Epithelial cell of esophagus (primary cell): ENCODE measurements at regions not wholly inside any gene's neighbourhood (a gene's known extent, or its start where the extent isn't known, plus 50 kb on each side); places are given as distances from the start of the nearest gene placed in this dataset.

Experiments
- DNase-seq: peaks from one replicate; pipeline ENCODE4 v3.0.0; 2010; ENCODE audit warnings: low read depth
- H3K4me3 ChIP-seq: 2 replicates; pipeline ENCODE4 v1.5.1; 2011; ENCODE audit warnings: mild to moderate bottlenecking, low read length, control low read depth
- CTCF ChIP-seq: IDR thresholded peaks from 2 replicates; pipeline ENCODE4 v1.5.1; 2011; ENCODE audit warnings: low read depth, mild to moderate bottlenecking, low read length, control low read depth, inconsistent platforms; ENCODE audit not compliant: insufficient read depth; ENCODE audit errors: missing control alignments

- DNase-seq, result peak; percentile 72
- no peak for TF ChIP-seq CTCF
- no peak overlapping the region for H3K4me3 ChIP-seq
Measured at GRCh38 chr2:189305291-189305943, 125.9 kb upstream of the COL5A2 start.

DNA sequence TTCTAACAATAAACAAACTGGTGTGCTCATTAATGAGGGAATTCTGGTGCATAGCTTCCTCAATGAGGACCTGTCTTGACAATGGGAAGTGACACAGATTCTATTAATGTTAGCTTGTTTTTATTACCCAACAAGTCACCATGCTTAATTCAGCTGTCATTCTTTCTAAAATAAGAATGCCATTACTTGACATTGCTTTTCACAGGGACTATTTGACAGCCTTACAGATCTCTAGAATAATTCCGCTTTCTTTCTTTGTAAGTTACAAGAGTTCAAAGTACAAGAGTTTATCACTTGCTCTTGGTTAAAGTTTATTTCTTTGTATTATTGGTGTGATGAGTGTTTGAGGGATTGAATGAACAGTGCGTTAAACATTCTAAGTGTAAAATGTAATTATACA, 127.0 kb upstream of the COL5A2 start:
- no peak overlapping the region for H3K4me3 ChIP-seq
- no peak for DNase-seq
- no peak for TF ChIP-seq CTCF

DNA sequence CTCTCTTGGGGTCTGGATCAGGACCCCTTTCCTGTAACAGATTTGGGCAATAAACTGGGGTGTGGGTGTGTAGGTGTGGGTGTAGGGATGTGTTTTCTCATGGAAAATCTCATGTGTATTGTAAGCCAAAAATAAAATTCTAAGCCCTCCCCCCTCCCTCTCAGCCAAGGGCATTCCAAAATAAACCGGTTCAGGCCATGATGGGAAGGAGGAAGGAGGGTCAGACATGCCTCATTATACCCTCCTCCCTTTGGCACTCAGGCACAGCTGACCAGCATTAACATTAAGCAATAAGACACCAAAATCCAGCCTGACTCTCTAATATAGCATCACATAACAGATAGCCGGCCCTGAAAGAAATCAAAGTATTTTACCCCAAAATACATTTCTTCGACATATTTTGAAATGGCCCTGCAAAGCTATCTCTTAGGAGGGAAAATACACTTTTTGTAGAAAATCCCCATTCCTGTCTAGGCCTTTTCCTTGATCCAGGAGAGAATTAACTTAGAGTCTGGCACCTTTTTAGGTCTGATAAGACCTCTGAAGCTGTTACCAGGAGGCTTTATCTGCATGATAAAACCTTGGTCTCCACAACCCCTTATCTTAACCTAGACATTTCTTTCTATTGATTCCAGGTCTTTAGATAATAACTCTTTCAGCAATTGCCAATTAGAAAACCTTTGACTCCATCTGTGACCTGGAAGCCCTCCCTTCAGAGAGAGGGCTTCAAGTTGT, 128.7 kb upstream of the COL5A2 start:
- TF ChIP-seq CTCF, result no peak

DNA sequence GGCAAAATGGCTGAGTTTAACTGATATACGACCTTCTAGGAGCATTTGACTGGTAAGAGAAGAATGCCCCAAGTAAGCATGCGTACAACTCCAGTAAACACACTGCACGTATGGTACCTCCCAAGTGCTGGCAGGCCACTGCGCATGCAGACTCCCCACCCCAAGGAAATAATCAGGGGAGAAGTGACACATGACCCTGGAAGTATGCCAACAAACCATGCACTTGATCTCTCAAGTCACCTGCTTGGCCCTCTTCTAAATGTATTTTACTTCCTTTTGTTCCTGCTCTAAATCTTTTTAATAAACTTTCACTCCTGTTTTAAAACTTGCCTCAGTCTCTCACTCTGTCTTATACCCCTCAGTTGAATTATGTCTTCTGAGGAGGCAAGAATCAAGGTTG, 129.8 kb upstream of the COL5A2 start:
- H3K4me3 ChIP-seq, result no peak overlapping the region
- no peak for DNase-seq
- no peak for TF ChIP-seq CTCF

More for the DNA sequence above, 128.7 kb upstream of the COL5A2 start:
- no peak for DNase-seq
- H3K4me3 ChIP-seq, result no peak overlapping the region

GRCh38 chr2:189312211-189312610, 129.1 kb upstream of the WDR75 start:
- H3K4me3 ChIP-seq, result no peak overlapping the region
- DNase-seq, result no peak
- TF ChIP-seq CTCF, result no peak

GRCh38 chr2:189312643-189313042, 128.6 kb upstream of the WDR75 start:
- TF ChIP-seq CTCF, result no peak
- H3K4me3 ChIP-seq, result no peak overlapping the region
- DNase-seq, result no peak
